ENCODE measurements at regions not wholly inside any gene's neighbourhood (a gene's known extent, or its start where the extent isn't known, plus 50 kb on each side); places are given as distances from the start of the nearest gene placed in this dataset.

DNA sequence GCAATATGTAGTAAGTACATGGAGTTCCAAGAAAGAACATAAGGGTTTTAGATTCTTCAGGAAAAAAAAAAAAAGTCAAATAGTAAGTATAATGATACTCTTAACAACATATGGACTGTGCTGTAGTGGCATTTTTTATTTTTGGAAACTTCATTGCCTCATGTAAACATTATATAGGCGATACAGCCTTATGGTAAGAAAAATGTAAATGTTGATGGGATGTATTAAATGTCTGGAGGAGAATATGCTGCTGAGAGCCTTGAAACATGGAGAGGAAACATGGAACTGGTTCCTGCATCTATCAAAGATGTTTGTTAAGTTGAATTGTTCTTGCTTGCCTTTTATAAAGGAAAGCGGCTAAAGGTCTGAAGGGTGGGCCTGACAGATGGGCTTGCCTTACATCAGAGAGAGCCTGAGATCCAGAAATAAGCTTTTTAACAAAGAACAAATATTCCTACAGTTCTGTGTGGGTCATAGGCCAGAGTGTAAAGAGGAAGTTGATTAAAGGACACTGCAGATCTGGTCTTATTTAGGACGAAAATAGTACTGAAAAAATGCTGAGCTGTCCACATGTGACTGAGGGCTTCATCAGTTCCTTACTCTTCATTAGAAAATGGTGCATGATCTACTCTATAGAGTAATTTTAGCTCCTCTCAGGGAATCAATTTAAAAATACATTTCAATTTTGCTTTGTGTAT, 448.1 kb upstream of the DCN start:
- no peak for TF ChIP-seq POLR2A (IDR thresholded peaks at IDR 0.05)
- TF ChIP-seq, protein P1, sequence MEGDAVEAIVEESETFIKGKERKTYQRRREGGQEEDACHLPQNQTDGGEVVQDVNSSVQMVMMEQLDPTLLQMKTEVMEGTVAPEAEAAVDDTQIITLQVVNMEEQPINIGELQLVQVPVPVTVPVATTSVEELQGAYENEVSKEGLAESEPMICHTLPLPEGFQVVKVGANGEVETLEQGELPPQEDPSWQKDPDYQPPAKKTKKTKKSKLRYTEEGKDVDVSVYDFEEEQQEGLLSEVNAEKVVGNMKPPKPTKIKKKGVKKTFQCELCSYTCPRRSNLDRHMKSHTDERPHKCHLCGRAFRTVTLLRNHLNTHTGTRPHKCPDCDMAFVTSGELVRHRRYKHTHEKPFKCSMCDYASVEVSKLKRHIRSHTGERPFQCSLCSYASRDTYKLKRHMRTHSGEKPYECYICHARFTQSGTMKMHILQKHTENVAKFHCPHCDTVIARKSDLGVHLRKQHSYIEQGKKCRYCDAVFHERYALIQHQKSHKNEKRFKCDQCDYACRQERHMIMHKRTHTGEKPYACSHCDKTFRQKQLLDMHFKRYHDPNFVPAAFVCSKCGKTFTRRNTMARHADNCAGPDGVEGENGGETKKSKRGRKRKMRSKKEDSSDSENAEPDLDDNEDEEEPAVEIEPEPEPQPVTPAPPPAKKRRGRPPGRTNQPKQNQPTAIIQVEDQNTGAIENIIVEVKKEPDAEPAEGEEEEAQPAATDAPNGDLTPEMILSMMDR (IDR thresholded peaks at IDR 0.05): no peak
- H3K27me3 ChIP-seq: no peaks in the 10 kb centered on the region
- no peaks in the 10 kb centered on the region for H3K36me3 ChIP-seq
- DNase-seq: no peak
- H3K4me1 ChIP-seq: no peaks in the 10 kb centered on the region
- no peak overlapping the region for H3K4me3 ChIP-seq
- H3K27ac ChIP-seq: no peak overlapping the region
- intact Hi-C loops (cut with DNase I; ENCODE audit: low total_unique reads): no loop called here
- H3K9me3 ChIP-seq: no peaks in the 10 kb centered on the region

DNA sequence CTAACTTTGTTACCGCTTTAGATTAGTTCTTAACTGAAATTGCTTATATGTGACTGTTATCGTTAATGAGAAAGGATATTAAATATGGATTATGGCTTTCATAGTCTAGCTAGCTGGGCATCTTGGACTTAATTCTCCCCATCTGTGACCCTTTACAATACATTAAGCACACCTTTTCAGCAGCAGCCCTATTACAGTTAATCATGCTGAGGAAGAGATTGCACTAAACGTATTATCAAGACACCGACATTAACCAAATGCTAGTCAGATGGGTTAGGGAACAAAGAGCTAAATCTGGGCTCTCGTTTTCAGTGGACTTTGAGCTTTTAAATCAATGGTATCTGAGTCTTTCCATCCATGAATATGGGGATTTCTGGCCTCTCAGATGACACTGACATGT, 447.5 kb upstream of the DCN start:
- Histone ChIP-seq H3K27me3 (no peaks in the 10 kb centered on the region), H3K9me3 (no peaks in the 10 kb centered on the region), H3K27ac (no peak overlapping the region), H3K4me3 (no peak overlapping the region), H3K36me3 (no peaks in the 10 kb centered on the region), H3K4me1 (no peaks in the 10 kb centered on the region)
- DNase-seq: no peak
- intact Hi-C loops (cut with DNase I; ENCODE audit: low total_unique reads): no loop called here
- TF ChIP-seq, protein P1 (IDR thresholded peaks at IDR 0.05): no peak
- no peak for TF ChIP-seq POLR2A (IDR thresholded peaks at IDR 0.05)

DNA sequence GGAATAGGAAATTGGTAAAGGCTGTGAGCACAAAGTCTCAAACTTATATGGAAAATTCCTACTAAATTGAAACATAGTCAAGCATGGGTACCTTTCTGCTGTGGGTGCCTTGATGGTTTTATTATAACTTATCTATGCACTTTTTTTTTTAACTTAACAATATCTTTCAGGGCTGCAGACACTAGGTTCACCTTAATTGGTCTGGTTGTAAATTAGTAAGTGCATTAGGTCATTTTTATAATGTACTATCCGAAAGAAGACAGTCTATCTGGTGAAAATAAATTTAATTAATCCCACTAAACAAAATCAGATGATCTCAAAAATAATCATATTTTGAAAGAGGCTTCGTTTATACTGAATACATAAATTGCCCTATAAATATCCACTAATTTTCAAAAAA, 446.8 kb upstream of the DCN start:
- Histone ChIP-seq H3K27ac (no peak overlapping the region), H3K4me3 (no peak overlapping the region), H3K36me3 (no peaks in the 10 kb centered on the region), H3K27me3 (no peaks in the 10 kb centered on the region), H3K4me1 (no peaks in the 10 kb centered on the region), H3K9me3 (no peaks in the 10 kb centered on the region)
- intact Hi-C loops (cut with DNase I; ENCODE audit: low total_unique reads): no loop called here
- DNase-seq: no peak
- TF ChIP-seq, protein P1 (IDR thresholded peaks at IDR 0.05): no peak

DNA sequence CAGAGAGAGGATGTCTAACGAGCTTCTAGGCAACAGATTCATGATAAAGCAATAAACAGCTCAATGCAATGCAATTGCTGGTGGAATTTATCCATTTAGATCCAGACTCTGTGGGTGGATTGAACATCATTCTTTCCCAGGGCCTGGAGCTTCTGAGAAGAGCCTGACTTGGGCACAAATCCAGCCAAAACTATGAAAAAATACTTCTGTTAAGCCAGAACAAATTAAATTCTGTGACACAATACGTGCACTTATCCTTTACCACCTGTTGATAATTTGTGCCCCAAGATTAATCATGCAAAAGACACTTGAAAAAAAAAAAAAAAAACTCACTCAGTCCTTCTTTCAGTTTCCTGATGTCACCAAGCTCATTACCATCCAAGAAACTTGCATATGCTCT, 446.0 kb upstream of the DCN start:
- H3K4me3 ChIP-seq: no peak overlapping the region
- H3K9me3 ChIP-seq: no peaks in the 10 kb centered on the region
- intact Hi-C loops (cut with DNase I; ENCODE audit: low total_unique reads): no loop called here
- no peak for TF ChIP-seq POLR2A (IDR thresholded peaks at IDR 0.05)
- TF ChIP-seq, protein P1 (IDR thresholded peaks at IDR 0.05): no peak
- H3K36me3 ChIP-seq: no peaks in the 10 kb centered on the region
- H3K27me3 ChIP-seq: no peaks in the 10 kb centered on the region
- no peak for DNase-seq
- H3K27ac ChIP-seq: no peak overlapping the region
- H3K4me1 ChIP-seq: no peaks in the 10 kb centered on the region

DNA sequence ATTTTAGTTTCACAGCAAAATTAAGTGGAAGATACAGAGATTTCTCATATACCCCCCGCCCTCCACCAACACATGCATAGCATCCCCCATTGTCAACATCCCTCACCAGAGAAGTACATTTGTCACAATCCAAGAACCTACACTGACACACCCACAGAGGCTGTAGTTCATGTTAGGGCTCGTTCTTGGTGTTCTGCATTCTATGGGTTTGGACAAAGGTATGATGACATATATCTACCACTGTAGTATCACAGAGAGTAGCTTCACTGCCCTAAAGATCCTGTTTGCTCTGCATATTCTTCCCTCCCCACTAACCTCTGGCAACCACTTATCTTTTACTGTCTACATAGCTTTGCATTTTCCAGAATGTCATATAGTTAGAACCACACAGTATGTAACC, 444.6 kb upstream of the DCN start:
- Histone ChIP-seq H3K27ac (no peak overlapping the region), H3K36me3 (no peaks in the 10 kb centered on the region), H3K27me3 (no peaks in the 10 kb centered on the region), H3K4me1 (no peaks in the 10 kb centered on the region), H3K9me3 (no peaks in the 10 kb centered on the region), H3K4me3 (no peak overlapping the region)
- intact Hi-C loops (cut with DNase I; ENCODE audit: low total_unique reads): no loop called here
- DNase-seq: no peak
- no peak for TF ChIP-seq POLR2A (IDR thresholded peaks at IDR 0.05)
- TF ChIP-seq, protein P1 (IDR thresholded peaks at IDR 0.05): no peak

Measured in uterus (tissue), 3 donors.